ENCODE measurements at regions not wholly inside any gene's neighbourhood (a gene's known extent, or its start where the extent isn't known, plus 50 kb on each side); places are given as distances from the start of the nearest gene placed in this dataset.
A peak's percentile ranks its signal among the peaks of the same experiment; 100 is the strongest.

GRCh38 chr17:73802871-73803270 is 158.6 kb upstream of the SDK2 start:
- Histone ChIP-seq H3K4me1 (ENCODE audit: control insufficient read depth, insufficient read depth, low read length) (peaks cover 11% of the 10 kb centered on the region), H3K9me3 (ENCODE audit: control insufficient read depth, low read depth, low read length) (no peaks in the 10 kb centered on the region), H3K27me3 (ENCODE audit: control insufficient read depth, insufficient read depth, low read length) (peaks cover 8% of the 10 kb centered on the region), H3K36me3 (ENCODE audit: control insufficient read depth, insufficient read depth, low read length) (no peaks in the 10 kb centered on the region), H3K4me3 (ENCODE audit: low read length) (no peak overlapping the region), H3K27ac (ENCODE audit: low read length) (no peak overlapping the region)
- DNase-seq, result no peak
- WGBS (ENCODE audit: insufficient coverage, low lambda C conversion rate), result no CpG with 5 or more reads among the region's 1 CpG

GRCh38 chr17:73803964-73804435 is 159.8 kb upstream of the SDK2 start:
- H3K27ac ChIP-seq (ENCODE audit: low read length), result no peak overlapping the region
- no peaks in the 10 kb centered on the region for H3K36me3 ChIP-seq (ENCODE audit: control insufficient read depth, insufficient read depth, low read length)
- WGBS (ENCODE audit: insufficient coverage, low lambda C conversion rate), result no CpG with 5 or more reads among the region's 4 CpGs
- DNase-seq, result no peak
- H3K4me3 ChIP-seq (ENCODE audit: low read length), result no peak overlapping the region
- no peaks in the 10 kb centered on the region for H3K9me3 ChIP-seq (ENCODE audit: control insufficient read depth, low read depth, low read length)
- peaks cover 8% of the 10 kb centered on the region for H3K27me3 ChIP-seq (ENCODE audit: control insufficient read depth, insufficient read depth, low read length)
- H3K4me1 ChIP-seq (ENCODE audit: control insufficient read depth, insufficient read depth, low read length), result peaks cover 2% of the 10 kb centered on the region

- Histone ChIP-seq H3K4me3 (ENCODE audit: low read length) (no peak overlapping the region), H3K27ac (ENCODE audit: low read length) (no peak overlapping the region), H3K9me3 (ENCODE audit: control insufficient read depth, low read depth, low read length) (no peaks in the 10 kb centered on the region), H3K36me3 (ENCODE audit: control insufficient read depth, insufficient read depth, low read length) (no peaks in the 10 kb centered on the region), H3K4me1 (ENCODE audit: control insufficient read depth, insufficient read depth, low read length) (no peaks in the 10 kb centered on the region), H3K27me3 (ENCODE audit: control insufficient read depth, insufficient read depth, low read length) (peaks cover 5% of the 10 kb centered on the region)
- no peak for DNase-seq
- 100% methylated on average over 1 of the region's 1 CpG for WGBS (ENCODE audit: insufficient coverage, low lambda C conversion rate)
Observed at GRCh38 chr17:73806768-73807167, 162.5 kb upstream of the SDK2 start.

GRCh38 chr17:73813201-73813600 is 169.0 kb upstream of the SDK2 start:
- no peak overlapping the region for H3K4me3 ChIP-seq (ENCODE audit: low read length)
- DNase-seq, result no peak
- H3K36me3 ChIP-seq (ENCODE audit: control insufficient read depth, insufficient read depth, low read length), result no peaks in the 10 kb centered on the region
- H3K27ac ChIP-seq (ENCODE audit: low read length), result no peak overlapping the region
- H3K4me1 ChIP-seq (ENCODE audit: control insufficient read depth, insufficient read depth, low read length), result no peaks in the 10 kb centered on the region
- WGBS (ENCODE audit: insufficient coverage, low lambda C conversion rate), result no CpG with 5 or more reads among the region's 5 CpGs
- no peaks in the 10 kb centered on the region for H3K9me3 ChIP-seq (ENCODE audit: control insufficient read depth, low read depth, low read length)
- H3K27me3 ChIP-seq (ENCODE audit: control insufficient read depth, insufficient read depth, low read length), result peaks cover 4% of the 10 kb centered on the region

GRCh38 chr17:73814075-73814474 is 169.8 kb upstream of the SDK2 start:
- WGBS (ENCODE audit: insufficient coverage, low lambda C conversion rate), result 20% methylated on average over 1 of the region's 7 CpGs
- H3K9me3 ChIP-seq (ENCODE audit: control insufficient read depth, low read depth, low read length), result no peaks in the 10 kb centered on the region
- H3K4me3 ChIP-seq (ENCODE audit: low read length), result no peak overlapping the region
- H3K36me3 ChIP-seq (ENCODE audit: control insufficient read depth, insufficient read depth, low read length), result no peaks in the 10 kb centered on the region
- H3K4me1 ChIP-seq (ENCODE audit: control insufficient read depth, insufficient read depth, low read length), result no peaks in the 10 kb centered on the region
- DNase-seq, result no peak
- no peak overlapping the region for H3K27ac ChIP-seq (ENCODE audit: low read length)
- peaks cover 4% of the 10 kb centered on the region for H3K27me3 ChIP-seq (ENCODE audit: control insufficient read depth, insufficient read depth, low read length)

- Histone ChIP-seq H3K27ac (ENCODE audit: low read length) (no peak overlapping the region), H3K36me3 (ENCODE audit: control insufficient read depth, insufficient read depth, low read length) (no peaks in the 10 kb centered on the region), H3K27me3 (ENCODE audit: control insufficient read depth, insufficient read depth, low read length) (peaks cover 4% of the 10 kb centered on the region), H3K4me1 (ENCODE audit: control insufficient read depth, insufficient read depth, low read length) (no peaks in the 10 kb centered on the region), H3K9me3 (ENCODE audit: control insufficient read depth, low read depth, low read length) (no peaks in the 10 kb centered on the region), H3K4me3 (ENCODE audit: low read length) (no peak overlapping the region)
- WGBS (ENCODE audit: insufficient coverage, low lambda C conversion rate), result 100% methylated on average over 2 of the region's 5 CpGs
- DNase-seq, result no peak
Observed at GRCh38 chr17:73815474-73815873, 171.2 kb upstream of the SDK2 start.

GRCh38 chr17:73819440-73820395 is 175.5 kb upstream of the SDK2 start:
- Histone ChIP-seq H3K4me3 (ENCODE audit: low read length) (no peak overlapping the region), H3K27ac (ENCODE audit: low read length) (no peak overlapping the region), H3K9me3 (ENCODE audit: control insufficient read depth, low read depth, low read length) (no peaks in the 10 kb centered on the region), H3K36me3 (ENCODE audit: control insufficient read depth, insufficient read depth, low read length) (no peaks in the 10 kb centered on the region), H3K27me3 (ENCODE audit: control insufficient read depth, insufficient read depth, low read length) (peaks cover 10% of the 10 kb centered on the region), H3K4me1 (ENCODE audit: control insufficient read depth, insufficient read depth, low read length) (no peaks in the 10 kb centered on the region)
- no CpG with 5 or more reads among the region's 19 CpGs for WGBS (ENCODE audit: insufficient coverage, low lambda C conversion rate)
- no peak for DNase-seq

GRCh38 chr17:73820686-73821448 is 176.6 kb upstream of the SDK2 start:
- no peak overlapping the region for H3K4me3 ChIP-seq (ENCODE audit: low read length)
- peaks cover 10% of the 10 kb centered on the region for H3K27me3 ChIP-seq (ENCODE audit: control insufficient read depth, insufficient read depth, low read length)
- H3K4me1 ChIP-seq (ENCODE audit: control insufficient read depth, insufficient read depth, low read length), result no peaks in the 10 kb centered on the region
- no peaks in the 10 kb centered on the region for H3K36me3 ChIP-seq (ENCODE audit: control insufficient read depth, insufficient read depth, low read length)
- no CpG with 5 or more reads among the region's 20 CpGs for WGBS (ENCODE audit: insufficient coverage, low lambda C conversion rate)
- no peaks in the 10 kb centered on the region for H3K9me3 ChIP-seq (ENCODE audit: control insufficient read depth, low read depth, low read length)
- no peak overlapping the region for H3K27ac ChIP-seq (ENCODE audit: low read length)
- peak in 1 of 2 donors; percentile 16 for DNase-seq

- Histone ChIP-seq H3K27ac (ENCODE audit: low read length) (no peak overlapping the region), H3K27me3 (ENCODE audit: control insufficient read depth, insufficient read depth, low read length) (peaks cover 10% of the 10 kb centered on the region), H3K4me1 (ENCODE audit: control insufficient read depth, insufficient read depth, low read length) (no peaks in the 10 kb centered on the region), H3K9me3 (ENCODE audit: control insufficient read depth, low read depth, low read length) (no peaks in the 10 kb centered on the region), H3K36me3 (ENCODE audit: control insufficient read depth, insufficient read depth, low read length) (no peaks in the 10 kb centered on the region), H3K4me3 (ENCODE audit: low read length) (no peak overlapping the region)
- no peak for DNase-seq
- no CpG with 5 or more reads among the region's 2 CpGs for WGBS (ENCODE audit: insufficient coverage, low lambda C conversion rate)
Observed at GRCh38 chr17:73821665-73822064, 177.4 kb upstream of the SDK2 start.

GRCh38 chr17:73822371-73822770 is 178.1 kb upstream of the SDK2 start:
- DNase-seq, result no peak
- no peak overlapping the region for H3K4me3 ChIP-seq (ENCODE audit: low read length)
- no peak overlapping the region for H3K27ac ChIP-seq (ENCODE audit: low read length)

More at GRCh38 chr17:73822371-73822770, 178.1 kb upstream of the SDK2 start:
- Histone ChIP-seq H3K27me3 (ENCODE audit: control insufficient read depth, insufficient read depth, low read length) (peaks cover 10% of the 10 kb centered on the region), H3K9me3 (ENCODE audit: control insufficient read depth, low read depth, low read length) (no peaks in the 10 kb centered on the region), H3K36me3 (ENCODE audit: control insufficient read depth, insufficient read depth, low read length) (no peaks in the 10 kb centered on the region), H3K4me1 (ENCODE audit: control insufficient read depth, insufficient read depth, low read length) (no peaks in the 10 kb centered on the region)
- WGBS (ENCODE audit: insufficient coverage, low lambda C conversion rate), result 90% methylated on average over 4 of the region's 13 CpGs
